ENCODE measurements at regions not wholly inside any gene's neighbourhood (a gene's known extent, or its start where the extent isn't known, plus 50 kb on each side); places are given as distances from the start of the nearest gene placed in this dataset.

GRCh38 chr2:2569836-2570235, 238.8 kb upstream of the MYT1L start:
- H3K9me3 ChIP-seq (replicated peaks in 1 of 3): no peaks in the 10 kb centered on the region
- no peaks in the 10 kb centered on the region for H3K4me1 ChIP-seq (replicated peaks in 1 of 2)
- no peaks in the 10 kb centered on the region for H3K36me3 ChIP-seq (replicated peaks in 1 of 2)
- intact Hi-C loops (cut with DNase I): no loop called here
- H3K27me3 ChIP-seq: no peaks in the 10 kb centered on the region
- no peak for TF ChIP-seq POLR2A (IDR thresholded peaks at IDR 0.05)
- TF ChIP-seq, protein P1, sequence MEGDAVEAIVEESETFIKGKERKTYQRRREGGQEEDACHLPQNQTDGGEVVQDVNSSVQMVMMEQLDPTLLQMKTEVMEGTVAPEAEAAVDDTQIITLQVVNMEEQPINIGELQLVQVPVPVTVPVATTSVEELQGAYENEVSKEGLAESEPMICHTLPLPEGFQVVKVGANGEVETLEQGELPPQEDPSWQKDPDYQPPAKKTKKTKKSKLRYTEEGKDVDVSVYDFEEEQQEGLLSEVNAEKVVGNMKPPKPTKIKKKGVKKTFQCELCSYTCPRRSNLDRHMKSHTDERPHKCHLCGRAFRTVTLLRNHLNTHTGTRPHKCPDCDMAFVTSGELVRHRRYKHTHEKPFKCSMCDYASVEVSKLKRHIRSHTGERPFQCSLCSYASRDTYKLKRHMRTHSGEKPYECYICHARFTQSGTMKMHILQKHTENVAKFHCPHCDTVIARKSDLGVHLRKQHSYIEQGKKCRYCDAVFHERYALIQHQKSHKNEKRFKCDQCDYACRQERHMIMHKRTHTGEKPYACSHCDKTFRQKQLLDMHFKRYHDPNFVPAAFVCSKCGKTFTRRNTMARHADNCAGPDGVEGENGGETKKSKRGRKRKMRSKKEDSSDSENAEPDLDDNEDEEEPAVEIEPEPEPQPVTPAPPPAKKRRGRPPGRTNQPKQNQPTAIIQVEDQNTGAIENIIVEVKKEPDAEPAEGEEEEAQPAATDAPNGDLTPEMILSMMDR (IDR thresholded peaks at IDR 0.05): no peak
- WGBS, 4 donors: 72 to 78% (median 77%) methylated on average over 3 to 4 of the region's 4 CpGs
- H3K4me3 ChIP-seq: no peak overlapping the region
- no peak overlapping the region for H3K27ac ChIP-seq
- DNase-seq: no peak

DNA sequence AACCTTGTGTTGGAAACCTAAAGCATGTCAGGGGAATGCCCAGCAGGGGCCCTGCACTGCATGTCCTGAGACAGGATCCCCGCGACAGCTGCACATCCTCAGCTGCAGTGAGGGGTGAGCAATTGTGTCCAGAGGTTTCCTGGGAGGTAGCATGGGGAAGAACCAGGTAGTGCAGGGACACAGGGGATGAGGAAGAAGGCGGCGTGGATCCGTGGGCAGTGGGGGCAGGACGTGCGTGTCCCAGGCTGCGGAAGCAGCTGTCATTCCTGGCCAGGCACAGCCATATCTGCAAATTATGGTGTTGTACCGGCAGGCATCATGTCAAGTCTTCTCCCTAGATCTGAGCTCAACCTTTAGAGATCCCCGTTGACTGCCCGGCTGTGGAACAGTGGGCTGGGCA, 238.2 kb upstream of the MYT1L start:
- 87 to 97% (median 93%) methylated on average over 11 of the region's 11 CpGs for WGBS, 4 donors
- DNase-seq: peak in 1 of 7 donors; percentile 11
- no peak for TF ChIP-seq POLR2A (IDR thresholded peaks at IDR 0.05)
- TF ChIP-seq, protein P1 (IDR thresholded peaks at IDR 0.05): no peak
- no peaks in the 10 kb centered on the region for H3K36me3 ChIP-seq (replicated peaks in 1 of 2)
- intact Hi-C loops (cut with DNase I): no loop called here
- no peaks in the 10 kb centered on the region for H3K4me1 ChIP-seq (replicated peaks in 1 of 2)
- H3K27ac ChIP-seq: no peak overlapping the region
- no peak overlapping the region for H3K4me3 ChIP-seq
- no peaks in the 10 kb centered on the region for H3K27me3 ChIP-seq
- H3K9me3 ChIP-seq (replicated peaks in 1 of 3): no peaks in the 10 kb centered on the region

DNA sequence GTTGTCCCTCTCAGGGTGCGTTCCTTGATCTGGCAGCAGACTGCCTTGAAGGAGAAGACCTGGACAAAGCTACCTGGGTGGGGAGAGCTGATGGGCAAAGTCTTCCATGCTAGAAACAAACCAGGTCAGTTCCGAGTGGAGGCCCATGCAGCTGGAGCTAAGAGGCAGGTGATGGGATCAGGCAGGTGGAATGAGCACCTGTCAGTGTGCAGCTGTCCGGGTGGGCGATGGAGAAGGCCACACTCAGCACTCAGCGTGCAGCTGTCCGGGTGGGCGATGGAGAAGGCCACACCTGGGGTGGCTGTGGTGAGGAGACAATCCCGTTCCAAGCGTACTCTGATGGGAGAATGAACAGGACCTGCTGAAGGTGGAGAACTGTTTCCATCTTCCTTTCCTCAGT, 237.3 kb upstream of the MYT1L start:
- H3K4me3 ChIP-seq: no peak overlapping the region
- 83 to 95% (median 89%) methylated on average over 9 of the region's 9 CpGs for WGBS, 4 donors
- no peaks in the 10 kb centered on the region for H3K36me3 ChIP-seq (replicated peaks in 1 of 2)
- H3K4me1 ChIP-seq (replicated peaks in 1 of 2): no peaks in the 10 kb centered on the region
- no peak overlapping the region for H3K27ac ChIP-seq
- intact Hi-C loops (cut with DNase I): no loop called here
- DNase-seq: no peak
- no peaks in the 10 kb centered on the region for H3K27me3 ChIP-seq
- TF ChIP-seq, protein P1 (IDR thresholded peaks at IDR 0.05): no peak
- TF ChIP-seq POLR2A (IDR thresholded peaks at IDR 0.05): no peak
- no peaks in the 10 kb centered on the region for H3K9me3 ChIP-seq (replicated peaks in 1 of 3)

DNA sequence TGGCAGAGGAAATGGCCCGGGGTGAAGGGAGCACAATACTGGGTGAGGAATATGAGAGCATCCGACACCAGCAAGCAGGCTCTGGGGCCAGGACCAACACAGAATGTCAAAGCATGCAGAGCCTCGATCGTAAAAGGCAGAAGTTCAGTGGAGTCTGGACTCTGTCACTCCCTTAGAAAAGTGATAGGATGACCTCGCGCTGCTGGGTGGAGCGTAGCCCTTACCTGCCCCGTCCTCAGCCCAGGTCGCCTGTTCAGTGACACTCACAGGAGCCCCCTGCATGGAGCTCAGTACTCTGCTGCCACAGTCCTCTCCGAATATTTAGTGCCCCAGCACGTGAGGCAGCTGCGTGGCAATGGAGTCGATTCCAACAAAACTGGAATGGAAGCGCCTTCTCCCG, 236.7 kb upstream of the MYT1L start:
- Histone ChIP-seq H3K36me3 (replicated peaks in 1 of 2) (no peaks in the 10 kb centered on the region), H3K4me1 (replicated peaks in 1 of 2) (no peaks in the 10 kb centered on the region), H3K4me3 (no peak overlapping the region), H3K27ac (no peak overlapping the region), H3K9me3 (replicated peaks in 1 of 3) (no peaks in the 10 kb centered on the region), H3K27me3 (no peaks in the 10 kb centered on the region)
- no peak for DNase-seq
- 83 to 86% (median 85%) methylated on average over 13 to 15 of the region's 15 CpGs for WGBS, 4 donors
- intact Hi-C loops (cut with DNase I): no loop called here
- TF ChIP-seq, protein P1 (IDR thresholded peaks at IDR 0.05): no peak
